HG03565 (cell line): ENCODE measurements at regions not wholly inside any gene's neighbourhood (a gene's known extent, or its start where the extent isn't known, plus 50 kb on each side); places are given as distances from the start of the nearest gene placed in this dataset.
"Not testable (repeated sequence)": the region's sequence is repeated elsewhere in the genome, so short reads cannot be mapped to it uniquely, and the experiment has no call there.

ENCODE experiments used
- ATAC-seq: cut with Tn5 transposase; IDR thresholded peaks from one replicate; pipeline ENCODE4 v1.9.1; 2021; ENCODE audit warnings: mild to moderate bottlenecking, moderate library complexity; ENCODE audit not compliant: unreplicated experiment

DNA sequence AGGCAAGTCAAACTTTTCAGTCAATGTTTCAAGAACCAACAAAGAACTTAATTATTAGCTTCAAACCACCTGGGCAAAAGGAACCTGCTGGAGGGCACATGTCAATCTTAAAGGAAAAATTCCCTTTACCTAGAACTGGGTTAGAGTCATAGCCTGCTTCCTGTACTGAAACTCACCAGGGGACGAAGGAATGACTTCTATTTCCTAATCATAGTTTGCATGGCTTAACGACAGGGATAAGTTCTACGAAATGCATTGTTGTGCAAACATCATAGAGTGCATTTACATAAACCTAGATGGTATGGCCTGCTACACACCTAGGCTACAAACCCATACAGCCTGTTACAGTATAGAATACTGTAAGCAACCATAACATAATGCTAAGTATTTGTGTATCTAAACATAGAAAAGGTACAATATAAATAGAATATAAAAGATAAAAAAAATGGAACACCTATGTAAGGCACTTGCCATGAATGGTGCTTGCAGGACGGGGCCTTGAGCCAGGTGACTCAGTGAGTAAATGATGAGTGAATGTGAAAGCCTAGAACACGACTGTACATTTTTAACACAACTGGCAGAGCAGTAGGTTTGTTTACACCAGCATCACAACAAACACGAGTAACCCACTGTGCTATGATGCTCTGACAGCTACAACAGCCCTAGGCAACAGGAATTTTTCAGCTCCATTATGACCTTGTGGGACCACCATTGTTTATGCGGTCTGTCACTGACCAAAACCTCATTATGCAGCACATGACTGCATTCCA is 234.9 kb upstream of the CAND1 start:
- no peak for ATAC-seq

DNA sequence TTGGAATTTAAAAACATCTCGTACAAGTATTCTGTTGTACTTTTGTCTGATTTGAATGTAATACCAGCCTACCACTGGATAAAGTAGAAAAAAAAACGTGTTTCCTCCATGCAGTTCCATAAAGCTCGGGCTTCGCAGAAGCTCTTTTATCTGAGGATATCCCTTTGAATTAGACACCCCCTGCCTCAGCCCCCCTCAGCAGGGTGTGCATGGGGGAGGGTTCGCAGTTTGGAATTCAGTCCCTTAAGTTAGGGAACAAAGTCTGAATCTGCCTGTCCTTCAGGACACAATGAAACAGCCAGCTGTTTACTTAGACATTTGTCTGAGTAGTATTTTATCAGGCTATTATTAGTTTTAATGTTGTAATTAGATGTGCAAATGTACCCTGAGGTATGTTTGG is 234.0 kb upstream of the CAND1 start:
- ATAC-seq, result no peak

DNA sequence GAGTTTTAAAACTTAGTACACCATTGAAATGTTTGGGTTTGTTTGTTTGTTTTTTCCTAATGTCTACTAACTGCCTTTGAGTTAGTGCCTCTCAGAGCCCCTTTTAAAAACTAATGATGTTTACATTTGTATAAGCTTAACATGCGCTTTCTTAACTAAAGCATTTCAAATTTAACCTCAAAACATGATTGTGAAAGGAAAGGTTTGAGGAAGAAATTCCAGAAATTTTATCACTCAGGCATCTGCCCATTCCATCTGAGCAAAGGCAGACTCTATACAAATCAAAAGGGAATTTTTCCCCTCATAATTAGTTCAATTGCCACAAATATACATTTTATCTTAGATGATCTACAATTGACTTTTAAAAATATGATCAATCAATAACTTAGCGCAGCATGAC is 230.7 kb upstream of the CAND1 start:
- no peak for ATAC-seq

DNA sequence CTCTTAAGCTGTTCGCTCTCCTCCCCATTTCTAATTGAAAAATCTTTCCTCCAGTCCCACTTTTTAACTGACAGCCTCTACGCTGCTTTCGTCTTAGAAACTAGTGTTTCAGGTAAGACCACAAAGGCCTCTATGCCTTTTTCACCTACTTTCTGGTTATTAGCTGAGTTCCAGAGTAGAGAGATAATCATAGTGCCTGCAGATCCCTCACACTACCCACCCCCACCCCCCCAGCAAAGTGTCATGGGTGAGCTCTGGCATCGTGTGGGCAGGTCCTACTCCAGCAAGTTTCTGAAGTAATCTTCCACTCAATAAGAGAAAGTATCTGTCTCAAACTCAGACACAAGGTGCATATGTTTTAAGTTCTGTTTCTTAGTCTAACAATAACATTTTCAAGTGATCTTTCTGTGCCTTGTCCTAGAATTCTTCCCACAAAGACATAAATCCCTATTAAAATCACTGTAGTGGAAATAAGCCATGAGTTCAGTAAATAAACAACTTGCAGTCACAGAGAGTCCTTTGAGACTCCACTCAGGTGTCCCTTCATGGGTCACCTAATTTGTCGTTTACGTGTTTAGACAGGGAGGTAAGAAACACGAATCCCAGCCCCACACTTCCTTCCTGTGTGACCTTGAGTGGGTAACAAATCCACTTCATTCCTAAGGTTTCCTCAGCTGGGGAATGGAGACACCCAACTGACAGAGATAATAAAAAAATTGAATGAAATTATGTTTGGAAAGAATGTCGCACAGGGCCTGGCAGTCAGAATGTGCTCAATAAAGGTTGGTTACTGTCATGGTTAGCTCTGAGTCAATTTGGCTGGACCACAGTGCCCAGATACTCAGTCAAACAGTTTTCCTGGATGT is 228.9 kb upstream of the CAND1 start:
- ATAC-seq, result no peak

DNA sequence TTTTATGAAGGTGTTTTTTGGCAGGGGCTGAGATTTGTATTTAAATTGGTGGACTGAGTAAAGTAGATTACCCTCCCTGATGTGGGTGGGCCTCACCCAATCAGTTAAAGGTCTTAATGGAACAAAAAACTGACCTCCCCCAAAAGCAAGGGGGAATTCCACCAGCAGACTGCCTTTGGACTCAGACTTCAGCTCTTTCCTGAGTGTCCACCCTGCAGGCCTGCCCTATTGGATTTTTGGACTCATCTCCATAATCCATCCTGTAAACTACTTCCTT is 228.4 kb upstream of the CAND1 start:
- no peak for ATAC-seq

DNA sequence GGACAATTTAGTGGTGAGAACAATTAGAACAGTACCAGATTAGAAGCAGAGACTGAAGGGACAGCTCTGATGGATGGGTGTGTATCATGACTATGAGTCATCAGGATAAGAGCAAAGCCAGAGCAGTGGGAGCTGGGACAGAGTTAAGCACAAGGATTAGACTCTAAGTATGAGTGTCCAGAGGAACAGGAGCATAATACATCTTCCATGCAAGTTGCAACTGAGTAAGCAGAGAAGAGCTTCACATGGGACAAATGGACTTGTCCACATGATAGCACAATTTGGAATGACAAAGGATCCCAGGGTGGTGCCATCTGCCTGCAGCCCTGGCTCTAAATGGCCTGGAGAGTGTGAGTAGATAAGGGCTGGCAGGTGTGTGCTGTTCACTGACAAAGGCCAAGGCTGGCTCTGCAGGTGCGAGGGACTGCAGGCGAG is 226.4 kb upstream of the CAND1 start:
- ATAC-seq, result no peak

DNA sequence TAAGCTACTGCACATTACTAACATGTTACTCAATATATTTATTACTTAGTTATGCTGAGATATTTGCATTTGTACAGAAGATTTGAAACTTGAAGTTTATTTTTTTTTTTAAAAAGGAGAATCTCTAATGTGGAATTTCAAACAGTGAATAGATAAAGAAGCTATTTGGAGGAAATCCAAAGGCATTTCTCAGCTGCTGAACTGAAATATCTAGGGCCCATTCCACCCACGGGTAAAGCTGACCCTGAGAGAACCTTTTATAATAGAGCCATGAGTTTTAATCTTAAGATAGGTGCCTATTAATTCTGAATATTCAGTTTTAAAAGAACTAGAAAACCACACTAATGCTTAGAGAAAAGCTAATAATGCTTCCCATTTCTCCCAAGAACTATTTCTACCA is 225.4 kb upstream of the CAND1 start:
- no peak for ATAC-seq

DNA sequence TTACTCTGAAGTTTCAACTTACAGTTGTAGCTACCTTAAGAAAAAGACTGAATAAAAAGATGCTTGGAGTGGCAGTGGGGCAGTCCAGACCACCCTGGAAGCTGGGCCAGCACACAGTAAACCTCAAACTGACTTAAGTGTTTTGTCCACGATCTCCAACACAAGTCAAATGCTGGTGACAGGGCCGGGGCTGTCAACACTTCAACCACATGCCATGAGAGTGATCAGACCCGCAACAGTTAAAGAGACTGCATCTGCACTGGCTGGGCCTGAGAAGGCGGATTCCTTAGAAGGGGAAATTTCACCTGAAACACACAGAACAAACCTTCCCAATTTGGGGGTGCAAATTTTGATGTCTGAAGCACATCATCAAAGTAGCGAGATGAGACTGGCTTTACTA is 223.5 kb upstream of the CAND1 start:
- no peak for ATAC-seq

DNA sequence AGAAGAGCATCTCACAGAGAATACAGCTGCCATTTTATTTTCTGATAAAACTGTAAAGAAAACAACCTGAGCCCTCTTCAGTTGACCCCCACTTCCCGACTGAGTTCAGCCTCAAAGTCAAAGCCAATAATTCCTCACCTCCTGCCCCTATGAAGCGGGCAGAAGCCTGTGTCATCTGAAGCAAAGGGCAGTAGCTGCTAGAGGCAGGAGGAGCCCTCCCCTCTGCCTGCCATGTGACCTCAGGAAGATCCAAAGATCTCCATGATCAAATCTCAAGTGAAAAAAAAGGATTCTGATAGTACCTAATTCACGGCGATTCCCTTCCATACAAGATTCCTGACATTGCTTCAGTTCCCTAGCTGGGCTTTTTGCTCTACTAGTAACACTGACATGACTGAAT is 223.1 kb upstream of the CAND1 start:
- ATAC-seq, result no peak

DNA sequence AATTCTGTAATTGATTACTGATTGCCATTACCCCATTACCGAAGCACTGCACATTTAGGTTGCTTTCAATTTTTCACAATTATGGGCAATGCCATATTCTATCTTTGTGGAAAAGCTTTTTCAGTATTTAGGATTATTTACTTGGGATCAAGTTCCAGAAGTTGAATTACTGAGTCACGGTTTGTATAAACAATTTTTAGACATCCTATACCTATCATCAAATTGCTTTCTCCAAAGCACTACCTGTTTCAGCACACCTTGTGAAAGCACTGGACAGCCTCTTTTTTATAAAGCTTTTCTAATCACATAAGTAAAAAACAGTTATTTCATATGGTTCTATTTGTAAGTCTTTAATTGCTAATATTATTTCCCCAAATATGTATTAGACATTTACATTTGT is 221.5 kb upstream of the CAND1 start:
- ATAC-seq, result no peak

DNA sequence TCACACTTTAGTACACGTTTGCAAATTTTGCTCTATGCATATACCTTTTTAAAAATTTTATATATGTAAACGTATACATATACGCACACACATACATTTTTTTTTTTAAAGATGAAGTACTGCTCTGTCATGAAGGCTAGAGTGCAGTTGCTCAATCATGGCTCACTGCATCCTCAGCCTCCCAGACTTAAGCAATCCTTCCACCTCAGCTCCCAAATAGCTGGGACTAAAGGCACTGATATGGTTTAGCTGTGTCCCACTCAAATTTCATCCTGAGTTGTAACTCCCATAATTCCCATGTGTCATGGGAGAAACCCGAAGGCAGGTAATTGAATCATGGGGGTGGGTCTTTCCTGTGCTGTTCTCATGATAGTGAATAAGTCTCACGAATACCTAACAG is 220.8 kb upstream of the CAND1 start:
- no peak for ATAC-seq

DNA sequence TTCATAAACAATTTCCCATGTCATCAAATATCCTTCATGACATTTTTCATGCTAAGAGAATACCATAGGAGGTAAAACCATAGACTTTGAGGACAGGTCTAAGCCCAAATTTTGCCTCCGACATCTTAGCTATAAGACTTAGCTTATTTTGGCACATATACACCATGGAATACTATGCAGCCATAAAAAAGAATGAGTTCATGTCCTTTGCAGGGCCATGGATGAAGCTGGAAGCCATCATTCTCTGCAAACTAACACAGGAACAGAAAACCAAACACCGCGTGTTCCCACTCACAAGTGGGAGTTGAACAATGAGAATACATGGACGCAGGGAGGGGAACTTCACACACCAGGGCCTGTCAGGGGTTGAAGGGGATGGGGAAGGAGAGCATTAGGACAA is 220.0 kb upstream of the CAND1 start:
- ATAC-seq, result not testable (repeated sequence)

DNA sequence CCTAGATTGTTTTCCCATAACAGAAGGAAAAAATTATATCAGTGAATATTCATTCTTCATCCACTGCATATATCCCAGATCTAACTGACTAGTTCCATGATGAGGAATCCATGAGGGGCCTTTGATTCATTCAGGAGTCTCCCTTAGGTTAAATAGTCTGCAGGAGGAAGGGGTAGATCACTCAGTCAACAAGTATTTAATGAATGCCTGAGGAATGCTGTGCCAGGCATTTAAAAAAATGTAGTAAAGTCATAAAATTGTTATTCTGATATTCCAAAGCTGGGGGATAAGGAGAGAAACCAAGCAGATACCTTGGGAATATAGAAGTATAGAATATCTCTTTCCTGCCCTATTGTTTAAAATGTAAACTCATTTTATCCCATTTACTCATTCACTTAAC is 216.2 kb upstream of the CAND1 start:
- ATAC-seq, result no peak

DNA sequence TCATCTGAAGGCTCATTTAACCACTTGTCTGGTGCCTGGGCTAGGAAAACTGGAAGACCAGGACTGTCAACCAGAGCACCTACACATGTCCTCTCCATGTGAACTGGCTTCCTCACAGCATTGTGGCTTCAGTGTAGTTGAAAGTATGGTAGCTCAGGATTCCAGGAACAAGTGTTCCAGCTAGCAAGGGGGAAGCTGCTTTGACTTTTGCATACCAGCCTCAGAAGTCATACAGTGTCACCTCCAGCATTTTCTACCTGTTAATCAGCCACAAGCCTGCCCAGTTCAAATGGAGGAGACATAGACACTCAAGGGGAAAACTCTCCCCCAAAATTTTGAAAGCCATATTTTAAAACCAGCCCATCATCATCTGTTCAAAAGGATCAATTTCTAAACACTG is 212.8 kb upstream of the CAND1 start:
- ATAC-seq, result no peak

DNA sequence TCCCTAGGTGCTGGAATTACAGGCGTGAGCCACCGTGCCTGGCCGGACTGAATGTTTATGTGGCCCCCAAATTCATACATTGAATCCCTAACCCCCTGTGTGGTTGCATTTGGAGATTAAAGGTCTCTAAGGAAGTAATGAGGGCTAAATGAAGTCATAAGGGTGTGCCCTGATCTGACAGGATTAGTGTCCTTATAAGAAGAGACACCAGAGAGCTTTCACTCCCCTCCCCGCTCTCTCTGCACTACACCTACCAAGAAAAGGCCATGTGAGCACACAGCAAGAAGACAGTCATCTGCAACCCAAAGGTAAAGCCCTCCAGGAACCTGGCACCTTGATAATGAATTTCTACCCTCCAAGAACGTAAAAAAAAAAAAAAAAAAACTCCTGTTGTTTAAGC is 212.1 kb upstream of the CAND1 start:
- ATAC-seq, result no peak

DNA sequence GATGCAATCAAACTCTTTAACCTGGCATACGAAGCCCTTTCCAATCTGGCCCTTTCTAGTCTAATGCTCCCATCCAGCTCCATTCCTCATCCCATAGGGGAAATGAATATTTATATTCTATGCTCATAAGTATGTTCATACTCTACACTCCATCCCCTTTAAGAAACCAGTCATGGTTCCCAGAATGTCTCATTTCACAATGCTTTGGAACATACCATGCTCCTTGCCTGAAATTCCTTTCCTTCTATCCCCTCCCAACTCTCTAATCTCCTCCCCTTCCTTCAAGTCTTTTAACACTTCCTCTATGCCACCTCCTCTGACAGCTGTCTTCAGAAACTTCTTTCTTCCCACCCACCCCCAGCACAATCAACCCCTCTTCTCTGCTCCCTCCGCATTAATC is 207.0 kb upstream of the CAND1 start:
- no peak for ATAC-seq

DNA sequence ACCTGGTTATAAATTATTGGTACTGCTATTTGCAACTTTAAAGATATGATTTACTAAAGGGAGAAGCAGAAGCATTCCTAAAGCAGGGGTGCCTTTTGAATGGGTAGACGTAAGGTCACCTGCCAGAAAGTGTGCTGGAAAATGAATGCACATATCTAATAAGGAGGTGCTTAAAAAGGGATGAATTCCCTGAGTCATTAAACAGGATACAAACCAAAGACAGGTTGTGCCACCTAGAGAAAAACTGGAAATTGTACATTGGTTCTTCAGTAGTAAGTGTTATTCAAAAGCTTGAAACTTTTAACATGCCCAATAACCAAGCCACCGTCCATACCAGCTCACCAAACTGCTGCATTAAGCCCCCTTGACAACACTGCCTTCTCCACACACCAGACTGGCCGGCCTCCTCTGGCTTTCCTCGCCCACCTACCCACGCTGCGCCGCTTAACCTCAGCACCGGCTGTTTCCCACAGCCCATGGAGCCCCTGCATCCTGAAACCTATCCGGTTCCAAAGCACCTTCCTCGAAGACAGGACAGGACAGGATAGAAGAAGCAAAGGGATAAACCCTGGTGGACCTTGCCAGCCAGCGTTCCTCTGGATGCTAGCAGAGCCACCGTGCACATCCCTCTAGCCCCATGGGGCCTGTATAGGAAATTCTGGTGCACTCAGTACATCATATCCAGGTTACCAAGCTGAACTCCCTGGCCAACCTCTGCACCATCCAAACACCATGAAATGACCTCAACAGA is 201.5 kb upstream of the CAND1 start:
- no peak for ATAC-seq

DNA sequence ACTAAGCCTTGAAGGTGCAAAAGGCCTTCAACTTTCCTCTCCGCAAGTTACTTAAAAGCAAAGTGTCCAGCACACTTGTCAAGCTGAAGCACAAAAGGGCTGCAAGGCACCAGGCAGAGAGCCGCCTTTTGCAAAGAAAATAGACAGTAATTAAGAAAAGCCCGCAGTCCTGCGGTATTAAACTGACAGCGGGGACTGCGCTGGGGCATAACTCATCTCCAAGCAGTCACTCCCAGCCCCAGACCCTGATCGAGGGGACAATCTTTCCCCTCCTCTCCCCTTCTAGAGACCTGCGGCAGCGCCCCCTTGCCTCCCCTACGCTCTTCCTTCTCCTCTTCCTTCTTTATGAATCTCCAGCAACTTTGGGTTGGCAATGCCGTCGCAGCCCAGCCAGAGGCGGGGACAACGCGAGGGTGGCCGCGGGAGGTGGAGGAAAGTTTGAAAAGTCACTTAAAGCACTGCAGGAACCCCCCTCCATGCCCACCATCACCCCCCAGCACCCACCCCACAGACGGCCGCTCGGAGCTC is 200.9 kb upstream of the CAND1 start:
- ATAC-seq, result no peak

DNA sequence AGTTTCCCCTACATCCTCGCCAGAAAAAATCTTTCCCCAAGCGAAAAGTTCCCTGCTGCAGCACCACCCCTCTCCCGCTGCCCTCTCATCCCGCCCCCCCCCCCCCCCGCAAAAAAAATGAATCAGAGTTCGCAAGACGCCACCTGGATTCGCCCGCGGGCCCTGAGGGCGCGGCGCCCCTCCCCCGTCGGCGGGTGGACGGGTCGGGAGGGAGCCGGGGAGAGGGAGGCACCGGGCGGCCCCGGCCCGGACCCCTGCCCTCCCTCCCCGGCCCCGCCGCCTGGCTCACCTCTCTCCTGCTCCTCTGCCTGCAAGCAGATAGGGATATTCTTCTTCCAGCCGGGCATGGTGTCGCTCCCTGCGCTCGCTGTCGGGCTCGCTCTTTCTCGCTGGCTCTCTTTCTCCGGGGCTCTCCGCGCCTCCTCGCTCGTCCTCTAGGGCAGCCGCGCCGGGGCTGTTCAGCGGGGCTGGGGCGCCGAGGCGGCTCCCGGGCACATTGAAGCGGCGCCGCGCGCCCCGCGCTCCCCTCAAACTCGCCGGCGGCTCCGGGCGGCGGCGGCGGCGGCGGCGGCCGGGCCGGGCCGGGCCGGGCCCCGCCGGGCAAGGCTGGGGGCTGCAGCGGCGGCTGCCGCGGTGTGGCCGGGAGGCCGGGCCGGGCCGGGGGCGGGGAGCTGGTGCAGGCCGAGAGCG is 200.3 kb upstream of the CAND1 start:
- peak; percentile 54 for ATAC-seq

DNA sequence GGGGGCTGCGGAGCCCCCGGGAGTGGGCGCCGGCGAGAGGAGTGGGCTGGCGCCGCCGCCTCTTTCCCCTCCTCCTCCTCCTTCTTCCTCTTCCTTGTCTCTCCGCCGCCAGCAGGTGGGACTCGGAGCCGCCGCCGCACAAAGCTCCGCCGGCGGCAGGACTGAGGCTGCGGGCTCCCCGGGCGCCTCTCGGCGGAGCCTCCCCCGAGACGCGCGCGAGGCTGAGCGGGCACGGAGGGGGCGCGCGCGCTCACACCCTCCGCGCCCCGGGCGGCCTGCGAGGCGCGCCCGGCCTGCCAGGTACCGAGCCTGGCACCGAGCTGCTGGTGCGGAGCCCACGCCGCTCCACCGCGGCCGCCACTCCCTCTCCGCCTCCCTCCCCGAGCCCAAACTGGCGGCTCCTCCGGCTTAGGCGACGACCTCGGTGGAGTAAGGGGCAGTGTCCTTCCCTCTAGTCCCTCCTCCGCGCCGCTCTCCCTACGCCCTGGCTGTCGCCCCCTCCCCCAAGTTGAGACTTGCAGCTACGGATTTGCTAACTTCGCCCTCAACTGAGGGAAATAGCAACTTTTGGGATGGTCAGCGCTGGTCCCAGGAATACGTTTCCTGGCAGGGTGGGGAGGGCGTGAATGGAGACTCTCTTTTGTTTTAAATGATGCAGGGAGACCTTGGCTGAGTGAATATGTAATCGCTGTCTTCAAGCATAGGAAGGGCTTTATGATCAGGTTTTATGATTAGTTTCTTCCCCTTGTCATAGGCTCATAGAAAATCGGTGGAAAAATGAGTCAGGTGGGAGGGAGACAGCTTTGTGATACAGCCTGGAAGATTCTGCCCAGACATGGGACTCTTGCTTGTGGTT is 199.5 kb upstream of the CAND1 start:
- peak; percentile 66 for ATAC-seq
